HL-60 (cell line): ENCODE measurements at regions not wholly inside any gene's neighbourhood (a gene's known extent, or its start where the extent isn't known, plus 50 kb on each side); places are given as distances from the start of the nearest gene placed in this dataset.
"Not testable (repeated sequence)": the region's sequence is repeated elsewhere in the genome, so short reads cannot be mapped to it uniquely, and the experiment has no call there.

Source experiments
- DNase-seq, 2 experiments: peaks; one replicate each; pipeline ENCODE4 v3.0.0-alpha.2; 2010 to 2020; ENCODE audit warnings: low read depth in 1 of 2, low spot score in 1 of 2
- H3K27ac ChIP-seq: fragments of 250-450 bp; sonication (Bioruptor Pico); replicated peaks from 2 replicates; pipeline ENCODE4 v1.5.1; 2020; ENCODE audit warnings: mild to moderate bottlenecking, moderate library complexity
- H3K27me3 ChIP-seq: fragments of 250-450 bp; sonication (Bioruptor Pico); 2 replicates; pipeline ENCODE4 v1.5.1; 2021; ENCODE audit warnings: mild to moderate bottlenecking, moderate library complexity; ENCODE audit not compliant: insufficient read depth, poor library complexity, severe bottlenecking
- H3K4me3 ChIP-seq: replicated peaks from 2 replicates; pipeline ENCODE4 v1.5.1; 2011; ENCODE audit warnings: mild to moderate bottlenecking, control low read depth, low read length; ENCODE audit not compliant: insufficient read depth
- GABPA ChIP-seq: IDR thresholded peaks from 2 replicates; pipeline ENCODE4 v1.6.1; 2012; ENCODE audit warnings: low read depth
- POLR2AphosphoS5 ChIP-seq: IDR thresholded peaks from 2 replicates; pipeline ENCODE4 v1.6.1; 2012; ENCODE audit warnings: low read depth
- SPI1 ChIP-seq: IDR thresholded peaks from 2 replicates; pipeline ENCODE4 v1.6.1; 2012; ENCODE audit warnings: low read depth, mild to moderate bottlenecking, borderline replicate concordance
- TF ChIP-seq, protein P1 (sequence below): IDR thresholded peaks from one replicate; pipeline ENCODE4 v1.5.1; 2011; ENCODE audit warnings: low read length, control low read depth, inconsistent platforms; ENCODE audit not compliant: insufficient read depth
- TF ChIP-seq, protein P2 (sequence below): IDR thresholded peaks from 2 replicates; pipeline ENCODE4 v1.6.1; 2012; ENCODE audit warnings: low read depth; ENCODE audit not compliant: insufficient replicate concordance

DNA sequence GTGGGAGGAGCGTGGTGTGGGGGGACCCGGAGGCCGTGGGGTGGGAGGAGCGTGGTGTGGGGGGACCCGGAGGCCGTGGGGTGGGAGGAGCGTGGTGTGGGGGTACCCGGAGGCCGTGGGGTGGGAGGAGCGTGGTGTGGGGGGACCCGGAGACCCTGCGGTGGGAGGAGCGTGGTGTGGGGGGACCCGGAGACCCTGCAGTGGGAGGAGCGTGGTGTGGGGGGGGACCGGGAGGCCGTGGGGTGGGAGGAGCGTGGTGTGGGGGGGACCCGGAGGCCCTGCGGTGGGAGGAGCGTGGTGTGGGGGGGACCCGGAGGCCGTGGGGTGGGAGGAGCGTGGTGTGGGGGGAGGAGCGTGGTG lies 203.5 kb downstream of the DLL1 start:
- peak in 1 of 2 experiments; percentile 28 for DNase-seq
- not testable (repeated sequence) for H3K4me3 ChIP-seq, H3K27me3 ChIP-seq, H3K27ac ChIP-seq

DNA sequence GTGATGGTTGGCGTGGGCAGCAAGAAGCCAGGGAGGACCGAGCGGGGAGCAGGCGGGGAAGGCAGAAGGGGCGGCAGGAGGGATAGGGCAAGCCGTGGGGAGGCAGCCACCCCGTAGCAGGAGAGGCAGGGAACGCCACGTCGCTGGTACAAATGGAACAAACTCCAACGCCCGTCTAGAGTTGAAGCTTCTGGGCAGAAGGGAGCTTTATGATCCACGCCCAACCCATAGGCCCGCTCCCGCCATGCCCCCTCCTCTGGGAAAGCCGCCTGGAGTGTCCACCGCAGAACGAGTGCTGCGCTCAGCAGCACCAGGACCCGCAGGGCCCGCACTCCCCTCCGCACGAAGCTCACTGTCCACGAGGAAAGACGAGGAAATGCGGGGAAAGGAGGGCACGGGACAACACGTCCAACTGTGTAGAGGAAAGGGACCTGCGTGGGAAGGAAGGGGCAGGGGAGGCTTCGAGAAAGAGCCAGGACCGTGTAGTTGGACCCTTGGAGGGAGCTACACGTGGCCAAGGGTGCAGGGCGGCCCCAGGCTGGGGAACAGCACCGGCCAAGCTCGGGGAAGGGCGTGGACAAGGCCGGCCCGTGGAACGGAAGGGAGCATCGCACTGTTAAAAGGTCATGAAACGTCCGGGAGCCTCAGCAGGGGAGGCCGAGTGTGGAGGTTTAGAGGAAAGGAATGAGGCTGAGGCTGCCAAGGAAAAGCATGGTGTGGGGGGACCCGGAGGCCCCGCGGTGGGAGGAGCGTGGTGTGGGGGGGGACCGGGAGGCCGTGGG lies 204.0 kb downstream of the DLL1 start:
- no peak for DNase-seq
- no peak overlapping the region; the same call in 1 of the 2 replicates for H3K27ac ChIP-seq
- TF ChIP-seq SPI1 (no peak), POLR2AphosphoS5 (no peak), GABPA (no peak)
- TF ChIP-seq, protein P1, sequence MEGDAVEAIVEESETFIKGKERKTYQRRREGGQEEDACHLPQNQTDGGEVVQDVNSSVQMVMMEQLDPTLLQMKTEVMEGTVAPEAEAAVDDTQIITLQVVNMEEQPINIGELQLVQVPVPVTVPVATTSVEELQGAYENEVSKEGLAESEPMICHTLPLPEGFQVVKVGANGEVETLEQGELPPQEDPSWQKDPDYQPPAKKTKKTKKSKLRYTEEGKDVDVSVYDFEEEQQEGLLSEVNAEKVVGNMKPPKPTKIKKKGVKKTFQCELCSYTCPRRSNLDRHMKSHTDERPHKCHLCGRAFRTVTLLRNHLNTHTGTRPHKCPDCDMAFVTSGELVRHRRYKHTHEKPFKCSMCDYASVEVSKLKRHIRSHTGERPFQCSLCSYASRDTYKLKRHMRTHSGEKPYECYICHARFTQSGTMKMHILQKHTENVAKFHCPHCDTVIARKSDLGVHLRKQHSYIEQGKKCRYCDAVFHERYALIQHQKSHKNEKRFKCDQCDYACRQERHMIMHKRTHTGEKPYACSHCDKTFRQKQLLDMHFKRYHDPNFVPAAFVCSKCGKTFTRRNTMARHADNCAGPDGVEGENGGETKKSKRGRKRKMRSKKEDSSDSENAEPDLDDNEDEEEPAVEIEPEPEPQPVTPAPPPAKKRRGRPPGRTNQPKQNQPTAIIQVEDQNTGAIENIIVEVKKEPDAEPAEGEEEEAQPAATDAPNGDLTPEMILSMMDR, result no peak
- TF ChIP-seq, protein P2, sequence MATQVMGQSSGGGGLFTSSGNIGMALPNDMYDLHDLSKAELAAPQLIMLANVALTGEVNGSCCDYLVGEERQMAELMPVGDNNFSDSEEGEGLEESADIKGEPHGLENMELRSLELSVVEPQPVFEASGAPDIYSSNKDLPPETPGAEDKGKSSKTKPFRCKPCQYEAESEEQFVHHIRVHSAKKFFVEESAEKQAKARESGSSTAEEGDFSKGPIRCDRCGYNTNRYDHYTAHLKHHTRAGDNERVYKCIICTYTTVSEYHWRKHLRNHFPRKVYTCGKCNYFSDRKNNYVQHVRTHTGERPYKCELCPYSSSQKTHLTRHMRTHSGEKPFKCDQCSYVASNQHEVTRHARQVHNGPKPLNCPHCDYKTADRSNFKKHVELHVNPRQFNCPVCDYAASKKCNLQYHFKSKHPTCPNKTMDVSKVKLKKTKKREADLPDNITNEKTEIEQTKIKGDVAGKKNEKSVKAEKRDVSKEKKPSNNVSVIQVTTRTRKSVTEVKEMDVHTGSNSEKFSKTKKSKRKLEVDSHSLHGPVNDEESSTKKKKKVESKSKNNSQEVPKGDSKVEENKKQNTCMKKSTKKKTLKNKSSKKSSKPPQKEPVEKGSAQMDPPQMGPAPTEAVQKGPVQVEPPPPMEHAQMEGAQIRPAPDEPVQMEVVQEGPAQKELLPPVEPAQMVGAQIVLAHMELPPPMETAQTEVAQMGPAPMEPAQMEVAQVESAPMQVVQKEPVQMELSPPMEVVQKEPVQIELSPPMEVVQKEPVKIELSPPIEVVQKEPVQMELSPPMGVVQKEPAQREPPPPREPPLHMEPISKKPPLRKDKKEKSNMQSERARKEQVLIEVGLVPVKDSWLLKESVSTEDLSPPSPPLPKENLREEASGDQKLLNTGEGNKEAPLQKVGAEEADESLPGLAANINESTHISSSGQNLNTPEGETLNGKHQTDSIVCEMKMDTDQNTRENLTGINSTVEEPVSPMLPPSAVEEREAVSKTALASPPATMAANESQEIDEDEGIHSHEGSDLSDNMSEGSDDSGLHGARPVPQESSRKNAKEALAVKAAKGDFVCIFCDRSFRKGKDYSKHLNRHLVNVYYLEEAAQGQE, result no peak
- no peak overlapping the region for H3K4me3 ChIP-seq
- H3K27me3 ChIP-seq, result no peaks in the 10 kb centered on the region

DNA sequence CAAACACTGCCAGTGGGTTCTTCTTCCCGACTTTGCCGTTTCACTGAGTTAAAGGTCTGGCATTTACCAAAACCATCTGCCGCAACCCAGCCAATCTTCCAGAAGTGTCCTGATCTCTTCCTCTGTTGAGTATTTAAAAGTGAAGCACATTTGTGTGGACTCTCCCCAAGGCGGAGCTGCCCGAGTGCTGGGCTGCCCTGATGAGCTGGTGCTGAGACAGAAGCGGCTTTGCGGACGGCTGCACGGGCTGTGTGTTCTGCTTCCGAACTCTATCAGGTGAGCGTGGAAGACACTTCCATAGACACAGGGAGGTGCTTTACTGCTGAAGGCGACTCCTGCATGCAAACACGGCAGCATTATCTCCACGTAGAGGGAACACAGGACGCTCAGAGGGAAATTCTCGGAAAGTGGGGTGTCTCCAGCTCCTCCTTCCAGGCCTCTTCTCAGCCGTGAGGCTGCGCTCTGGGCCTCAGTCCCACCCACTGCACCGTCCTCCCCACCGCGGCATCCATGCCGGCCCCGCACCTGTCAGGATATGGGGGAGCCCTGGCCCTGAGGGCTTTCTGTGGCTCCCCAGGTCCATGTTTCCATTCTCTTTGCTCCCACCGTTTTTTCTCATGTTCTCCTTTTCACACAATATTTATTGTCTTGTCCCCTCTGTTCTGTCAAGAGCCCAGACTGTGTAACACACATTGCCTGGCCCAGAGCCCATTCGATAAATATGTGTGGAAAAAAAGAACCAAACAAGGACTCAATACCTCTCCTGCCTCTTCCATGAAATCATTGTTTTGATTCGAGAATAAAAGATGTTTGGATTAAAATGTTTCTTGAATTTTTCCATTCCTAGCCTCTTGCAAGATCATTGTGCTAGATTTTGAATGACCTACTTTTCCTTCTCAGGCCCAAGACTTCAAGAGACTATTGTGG lies 205.1 kb downstream of the DLL1 start:
- DNase-seq, result no peak
- H3K27me3 ChIP-seq, result no peaks in the 10 kb centered on the region
- TF ChIP-seq, protein P2, result no peak
- TF ChIP-seq SPI1 (no peak), GABPA (no peak), POLR2AphosphoS5 (no peak)
- TF ChIP-seq, protein P1, result no peak
- H3K27ac ChIP-seq, result no peak overlapping the region
- H3K4me3 ChIP-seq, result no peak overlapping the region

DNA sequence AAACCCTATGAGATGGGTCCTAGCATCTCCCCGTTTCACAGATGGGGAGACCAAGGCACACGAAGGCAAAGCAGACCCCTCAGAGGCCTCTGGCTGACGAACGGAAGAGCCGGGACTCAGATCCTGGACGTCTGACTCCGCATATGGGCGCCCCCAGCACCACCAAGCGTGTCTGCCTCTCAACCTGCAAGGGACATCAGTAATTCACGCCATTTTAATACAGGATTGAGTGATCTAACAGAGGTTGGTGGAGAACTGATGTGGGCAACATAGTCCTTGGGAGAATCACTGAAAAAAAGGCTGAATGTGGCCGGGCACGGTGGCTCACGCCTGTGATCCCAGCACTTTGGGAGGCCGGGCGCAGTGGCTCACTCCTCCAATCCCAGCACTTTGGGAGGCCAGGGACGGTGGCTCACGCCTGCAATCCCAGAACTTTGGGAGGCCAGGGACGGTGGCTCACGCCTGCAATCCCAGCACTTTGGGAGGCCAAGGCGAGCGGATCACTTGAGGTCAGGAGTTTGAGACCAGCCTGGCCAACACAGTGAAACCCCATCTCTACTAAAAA lies 206.6 kb downstream of the DLL1 start:
- H3K4me3 ChIP-seq, result no peak overlapping the region
- TF ChIP-seq, protein P1, result no peak
- TF ChIP-seq POLR2AphosphoS5, result no peak
- TF ChIP-seq GABPA, result no peak
- TF ChIP-seq, protein P2, result no peak
- no peak for TF ChIP-seq SPI1

More for the DNA sequence above, 206.6 kb downstream of the DLL1 start:
- Histone ChIP-seq H3K27ac (no peak overlapping the region), H3K27me3 (no peaks in the 10 kb centered on the region)
- DNase-seq, result no peak
